ENCODE measurements at regions not wholly inside any gene's neighbourhood (a gene's known extent, or its start where the extent isn't known, plus 50 kb on each side); places are given as distances from the start of the nearest gene placed in this dataset.

DNA sequence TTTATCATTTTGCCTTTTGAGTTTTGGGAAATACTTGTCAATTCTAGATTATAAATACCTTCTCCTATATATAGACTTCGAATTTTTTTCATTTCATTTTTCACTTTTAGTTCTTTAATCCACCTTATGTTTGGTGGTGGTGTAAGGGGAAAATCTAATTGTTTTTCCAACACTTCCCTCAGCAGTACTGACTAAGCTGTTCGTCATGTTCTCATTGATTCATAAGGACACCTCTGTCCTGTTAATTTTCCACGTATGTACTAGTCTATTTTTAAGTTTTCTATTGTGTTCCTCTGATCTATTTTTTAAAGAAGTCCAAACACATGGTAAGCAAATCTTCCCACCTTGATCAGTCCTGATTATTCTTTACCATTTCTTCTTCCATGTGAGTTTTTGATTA is 254.2 kb downstream of the SYK start:
- Histone ChIP-seq H3K4me3 (ENCODE audit: low read length) (no peak overlapping the region), H3K9me2 (replicated peaks; ENCODE audit: control insufficient read depth, low read length) (no peaks in the 10 kb centered on the region), H3K4me1 (ENCODE audit: control insufficient read depth, low read length) (no peaks in the 10 kb centered on the region), H3K79me2 (ENCODE audit: control insufficient read depth, low read length) (no peaks in the 10 kb centered on the region), H3K4me2 (ENCODE audit: low read length) (no peak overlapping the region), H3F3A (ENCODE audit: control insufficient read depth, insufficient read depth) (no peaks in the 10 kb centered on the region), H4K20me1 (ENCODE audit: control insufficient read depth, insufficient read depth, low read depth, low read length) (no peaks in the 10 kb centered on the region), H3K27me3 (ENCODE audit: control insufficient read depth, low read length) (peaks cover 14% of the 10 kb centered on the region), H3K27ac (ENCODE audit: low read depth, low read length) (no peak overlapping the region), H3K9me3 (ENCODE audit: control insufficient read depth, insufficient read depth, low read length) (no peaks in the 10 kb centered on the region), H3K36me3 (ENCODE audit: control insufficient read depth, low read length) (no peaks in the 10 kb centered on the region)
- TF ChIP-seq EZH2phosphoT487 (IDR thresholded peaks at IDR 0.05; ENCODE audit: borderline replicate concordance, low read length) = no peak
- TF ChIP-seq, protein P1, sequence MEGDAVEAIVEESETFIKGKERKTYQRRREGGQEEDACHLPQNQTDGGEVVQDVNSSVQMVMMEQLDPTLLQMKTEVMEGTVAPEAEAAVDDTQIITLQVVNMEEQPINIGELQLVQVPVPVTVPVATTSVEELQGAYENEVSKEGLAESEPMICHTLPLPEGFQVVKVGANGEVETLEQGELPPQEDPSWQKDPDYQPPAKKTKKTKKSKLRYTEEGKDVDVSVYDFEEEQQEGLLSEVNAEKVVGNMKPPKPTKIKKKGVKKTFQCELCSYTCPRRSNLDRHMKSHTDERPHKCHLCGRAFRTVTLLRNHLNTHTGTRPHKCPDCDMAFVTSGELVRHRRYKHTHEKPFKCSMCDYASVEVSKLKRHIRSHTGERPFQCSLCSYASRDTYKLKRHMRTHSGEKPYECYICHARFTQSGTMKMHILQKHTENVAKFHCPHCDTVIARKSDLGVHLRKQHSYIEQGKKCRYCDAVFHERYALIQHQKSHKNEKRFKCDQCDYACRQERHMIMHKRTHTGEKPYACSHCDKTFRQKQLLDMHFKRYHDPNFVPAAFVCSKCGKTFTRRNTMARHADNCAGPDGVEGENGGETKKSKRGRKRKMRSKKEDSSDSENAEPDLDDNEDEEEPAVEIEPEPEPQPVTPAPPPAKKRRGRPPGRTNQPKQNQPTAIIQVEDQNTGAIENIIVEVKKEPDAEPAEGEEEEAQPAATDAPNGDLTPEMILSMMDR (IDR thresholded peaks at IDR 0.05; ENCODE audit: low read depth, low read length, poor library complexity, severe bottlenecking) = no peak

DNA sequence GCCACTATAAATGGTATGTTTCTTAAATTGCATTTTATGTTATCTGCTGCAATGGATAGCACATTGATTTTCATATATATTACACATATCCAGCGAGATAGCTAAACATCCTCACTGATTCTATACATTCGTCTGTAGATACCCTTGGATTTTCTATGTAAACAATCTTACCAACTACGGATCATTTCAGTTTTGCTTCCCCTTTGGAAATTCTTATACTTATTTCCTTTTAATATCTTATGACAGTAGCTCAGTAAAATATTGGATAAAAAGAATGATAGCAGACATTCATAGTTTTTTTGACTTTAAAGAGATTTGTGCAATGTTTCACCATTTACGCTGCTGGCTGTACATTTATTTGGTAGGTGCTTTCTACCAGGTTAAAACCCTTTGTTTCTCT is 254.9 kb downstream of the SYK start:
- no peak overlapping the region for H3K4me3 ChIP-seq (ENCODE audit: low read length)
- H3K9me3 ChIP-seq (ENCODE audit: control insufficient read depth, insufficient read depth, low read length) = no peaks in the 10 kb centered on the region
- H3K9me2 ChIP-seq (replicated peaks; ENCODE audit: control insufficient read depth, low read length) = no peaks in the 10 kb centered on the region
- H3K27me3 ChIP-seq (ENCODE audit: control insufficient read depth, low read length) = peaks cover 14% of the 10 kb centered on the region
- H3K36me3 ChIP-seq (ENCODE audit: control insufficient read depth, low read length) = no peaks in the 10 kb centered on the region
- no peaks in the 10 kb centered on the region for H4K20me1 ChIP-seq (ENCODE audit: control insufficient read depth, insufficient read depth, low read depth, low read length)
- H3K4me2 ChIP-seq (ENCODE audit: low read length) = no peak overlapping the region
- TF ChIP-seq EZH2phosphoT487 (IDR thresholded peaks at IDR 0.05; ENCODE audit: borderline replicate concordance, low read length) = no peak
- TF ChIP-seq, protein P1 (IDR thresholded peaks at IDR 0.05; ENCODE audit: low read depth, low read length, poor library complexity, severe bottlenecking) = no peak
- H3F3A ChIP-seq (ENCODE audit: control insufficient read depth, insufficient read depth) = no peaks in the 10 kb centered on the region
- H3K27ac ChIP-seq (ENCODE audit: low read depth, low read length) = no peak overlapping the region
- no peaks in the 10 kb centered on the region for H3K79me2 ChIP-seq (ENCODE audit: control insufficient read depth, low read length)
- H3K4me1 ChIP-seq (ENCODE audit: control insufficient read depth, low read length) = no peaks in the 10 kb centered on the region

GRCh38 chr9:91056917-91057316 is 255.3 kb downstream of the SYK start:
- Histone ChIP-seq H3K27ac (ENCODE audit: low read depth, low read length) (no peak overlapping the region), H3K79me2 (ENCODE audit: control insufficient read depth, low read length) (no peaks in the 10 kb centered on the region), H3K4me2 (ENCODE audit: low read length) (no peak overlapping the region), H3F3A (ENCODE audit: control insufficient read depth, insufficient read depth) (no peaks in the 10 kb centered on the region), H3K4me3 (ENCODE audit: low read length) (no peak overlapping the region), H3K36me3 (ENCODE audit: control insufficient read depth, low read length) (no peaks in the 10 kb centered on the region), H3K9me3 (ENCODE audit: control insufficient read depth, insufficient read depth, low read length) (no peaks in the 10 kb centered on the region), H3K4me1 (ENCODE audit: control insufficient read depth, low read length) (no peaks in the 10 kb centered on the region), H4K20me1 (ENCODE audit: control insufficient read depth, insufficient read depth, low read depth, low read length) (no peaks in the 10 kb centered on the region), H3K9me2 (replicated peaks; ENCODE audit: control insufficient read depth, low read length) (no peaks in the 10 kb centered on the region), H3K27me3 (ENCODE audit: control insufficient read depth, low read length) (peaks cover 14% of the 10 kb centered on the region)
- TF ChIP-seq, protein P1 (IDR thresholded peaks at IDR 0.05; ENCODE audit: low read depth, low read length, poor library complexity, severe bottlenecking) = no peak
- TF ChIP-seq EZH2phosphoT487 (IDR thresholded peaks at IDR 0.05; ENCODE audit: borderline replicate concordance, low read length) = no peak

DNA sequence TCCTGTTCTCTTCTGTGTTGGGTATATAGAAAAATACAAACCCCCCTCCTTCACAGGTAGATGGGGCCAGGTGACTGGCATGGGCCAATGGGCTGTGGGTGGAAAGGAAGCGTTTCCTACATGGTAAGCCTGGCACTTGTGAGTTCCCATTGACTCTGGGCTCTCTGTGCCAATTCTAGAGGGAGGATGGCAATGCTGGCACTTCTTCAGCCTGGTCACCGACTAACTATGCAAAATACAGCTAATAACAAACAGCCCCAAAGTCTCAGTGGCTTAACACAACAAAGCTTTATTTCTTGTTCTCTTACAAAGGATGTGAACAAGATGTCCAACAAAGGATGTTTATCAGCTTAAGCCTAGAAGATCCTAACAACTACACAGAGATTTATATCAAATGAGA is 258.1 kb downstream of the SYK start:
- H3K79me2 ChIP-seq (ENCODE audit: control insufficient read depth, low read length) = no peaks in the 10 kb centered on the region
- TF ChIP-seq, protein P1 (IDR thresholded peaks at IDR 0.05; ENCODE audit: low read depth, low read length, poor library complexity, severe bottlenecking) = no peak
- TF ChIP-seq EZH2phosphoT487 (IDR thresholded peaks at IDR 0.05; ENCODE audit: borderline replicate concordance, low read length) = no peak
- H3K27ac ChIP-seq (ENCODE audit: low read depth, low read length) = no peak overlapping the region
- no peak overlapping the region for H3K4me2 ChIP-seq (ENCODE audit: low read length)
- H3K9me3 ChIP-seq (ENCODE audit: control insufficient read depth, insufficient read depth, low read length) = no peaks in the 10 kb centered on the region
- H3K36me3 ChIP-seq (ENCODE audit: control insufficient read depth, low read length) = no peaks in the 10 kb centered on the region
- peaks cover 14% of the 10 kb centered on the region for H3K27me3 ChIP-seq (ENCODE audit: control insufficient read depth, low read length)
- H3K4me1 ChIP-seq (ENCODE audit: control insufficient read depth, low read length) = no peaks in the 10 kb centered on the region
- H3K4me3 ChIP-seq (ENCODE audit: low read length) = no peak overlapping the region
- H3K9me2 ChIP-seq (replicated peaks; ENCODE audit: control insufficient read depth, low read length) = no peaks in the 10 kb centered on the region
- no peaks in the 10 kb centered on the region for H3F3A ChIP-seq (ENCODE audit: control insufficient read depth, insufficient read depth)
- no peaks in the 10 kb centered on the region for H4K20me1 ChIP-seq (ENCODE audit: control insufficient read depth, insufficient read depth, low read depth, low read length)

Data from DOHH2 (cell line).